Thymus (tissue), 11 donors: ENCODE measurements at regions not wholly inside any gene's neighbourhood (a gene's known extent, or its start where the extent isn't known, plus 50 kb on each side); places are given as distances from the start of the nearest gene placed in this dataset.
"Not testable (repeated sequence)": the region's sequence is repeated elsewhere in the genome, so short reads cannot be mapped to it uniquely, and the experiment has no call there.

ENCODE experiments used
- DNase-seq, 9 donors: peaks; one replicate each; pipeline ENCODE4 v3.0.0-alpha.2; 2013; ENCODE audit warnings: low spot score in 9 of 9, low read depth in 6 of 9, missing footprints in 1 of 9
- H3K27ac ChIP-seq, 2 donors: one replicate each; pipeline ENCODE4 v1.5.1; 2013; ENCODE audit warnings: control low read depth in 1 of 2, low read depth in 1 of 2, low read length in 1 of 2, mild to moderate bottlenecking in 1 of 2, moderate library complexity in 1 of 2
- H3K27me3 ChIP-seq, 2 donors: one replicate each; pipeline ENCODE4 v1.5.1; 2013; ENCODE audit warnings: low read length in 1 of 2; ENCODE audit not compliant: control insufficient read depth in 2 of 2, insufficient read depth in 1 of 2
- H3K36me3 ChIP-seq, 2 donors: one replicate each; pipeline ENCODE4 v1.5.1; 2013; ENCODE audit warnings: low read length in 1 of 2, mild to moderate bottlenecking in 1 of 2, moderate library complexity in 1 of 2; ENCODE audit not compliant: control insufficient read depth in 2 of 2, insufficient read depth in 2 of 2
- H3K4me1 ChIP-seq, 2 donors: one replicate each; pipeline ENCODE4 v1.5.1; 2013; ENCODE audit warnings: low read length in 2 of 2; ENCODE audit not compliant: control insufficient read depth in 2 of 2, insufficient read depth in 2 of 2
- H3K4me3 ChIP-seq, 2 donors: one replicate each; pipeline ENCODE4 v1.5.1; 2013; ENCODE audit warnings: low read length in 2 of 2, control low read depth in 1 of 2, mild to moderate bottlenecking in 1 of 2
- H3K9me3 ChIP-seq, 2 donors: one replicate each; pipeline ENCODE4 v1.5.1; 2013; ENCODE audit warnings: low read length in 1 of 2, mild to moderate bottlenecking in 1 of 2; ENCODE audit not compliant: control insufficient read depth in 2 of 2, insufficient read depth in 1 of 2
- WGBS: extraction: QIAGEN DNeasy Blood & Tissue Kit; methylation state at CpG from one replicate; pipeline ENCODE4 v1.1.7; 2013; 5-methylcytosine and 5-hydroxymethylcytosine counted together
- donor health status: healthy.

DNA sequence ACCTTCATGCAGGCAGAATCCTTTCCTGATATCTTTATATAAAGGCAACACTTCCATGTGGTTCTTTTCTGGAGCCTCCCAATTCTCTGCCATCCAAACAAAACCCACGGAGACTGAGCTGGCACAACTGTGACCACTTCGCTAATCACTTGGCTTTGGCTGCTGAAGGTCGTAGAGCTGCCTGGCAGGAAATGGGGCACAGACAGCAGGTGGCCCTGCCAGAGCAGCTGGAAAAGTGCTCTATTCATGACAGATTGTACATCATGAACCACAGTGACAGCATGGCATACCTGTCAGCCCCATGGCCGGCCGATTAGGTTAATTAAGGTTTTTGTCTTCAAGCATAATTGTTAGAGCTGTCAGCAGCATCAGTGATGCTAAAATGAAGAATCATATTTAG is 141.9 kb upstream of the ANKRD55 start:
- H3K36me3 ChIP-seq = no peaks in the 10 kb centered on the region
- WGBS = 62% methylated on average over 5 of the region's 5 CpGs

DNA sequence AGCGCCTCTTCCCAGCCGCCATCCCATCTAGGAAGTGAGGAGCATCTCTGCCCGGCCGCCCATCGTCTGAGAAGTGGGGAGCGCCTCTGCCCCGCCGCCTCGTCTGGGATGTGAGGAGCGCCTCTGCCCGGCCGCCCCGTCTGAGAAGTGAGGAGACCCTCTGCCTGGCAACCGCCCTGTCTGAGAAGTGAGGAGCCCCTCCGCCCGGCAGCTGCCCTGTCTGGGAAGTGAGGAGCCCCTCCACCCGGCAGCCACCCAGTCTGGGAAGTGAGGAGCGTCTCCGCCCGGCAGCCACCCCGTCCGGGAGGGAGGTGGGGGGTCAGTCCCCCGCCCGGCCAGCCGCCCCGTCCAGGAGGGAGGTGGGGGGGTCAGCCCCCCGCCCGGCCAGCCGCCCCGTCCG is 139.4 kb upstream of the ANKRD55 start:
- H3K27ac ChIP-seq, H3K9me3 ChIP-seq, H3K27me3 ChIP-seq, H3K4me1 ChIP-seq, DNase-seq, H3K36me3 ChIP-seq, H3K4me3 ChIP-seq: not testable (repeated sequence)
- 87% methylated on average over 18 of the region's 31 CpGs for WGBS

More for the DNA sequence above, 141.9 kb upstream of the ANKRD55 start:
- Histone ChIP-seq H3K27me3 (no peaks in the 10 kb centered on the region), H3K27ac (no peak overlapping the region), H3K4me1 (no peaks in the 10 kb centered on the region), H3K9me3 (peaks cover 0 to 4% of the 10 kb centered on the region in 2 donors), H3K4me3 (no peak overlapping the region)
- DNase-seq = no peak

DNA sequence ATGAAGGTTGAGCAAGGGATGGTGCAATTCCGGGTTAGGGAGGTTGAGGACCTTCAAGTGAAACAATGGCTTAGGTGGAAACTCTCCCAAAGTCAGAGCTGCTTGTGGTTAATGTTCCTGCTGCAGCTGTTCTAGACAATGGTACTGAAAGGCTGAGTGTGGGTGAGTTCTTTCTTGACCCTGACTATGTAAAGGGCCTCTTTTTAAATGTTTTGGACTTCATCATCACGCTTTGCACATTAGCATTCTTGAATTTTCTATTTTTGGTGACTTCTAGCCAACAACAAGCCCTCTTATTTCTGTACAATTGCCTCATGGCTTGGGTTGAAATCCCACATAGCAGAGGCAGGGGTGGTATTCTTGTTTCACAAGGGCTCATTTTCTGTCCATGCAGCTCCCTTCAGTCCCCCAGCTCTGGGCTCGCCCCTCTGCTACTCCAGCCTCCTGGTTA is 136.3 kb upstream of the ANKRD55 start:
- Histone ChIP-seq H3K36me3 (no peaks in the 10 kb centered on the region), H3K27ac (no peak overlapping the region), H3K27me3 (no peaks in the 10 kb centered on the region), H3K9me3 (no peaks in the 10 kb centered on the region), H3K4me1 (no peaks in the 10 kb centered on the region), H3K4me3 (no peak overlapping the region)
- WGBS = 98% methylated on average over 3 of the region's 3 CpGs
- DNase-seq = no peak

DNA sequence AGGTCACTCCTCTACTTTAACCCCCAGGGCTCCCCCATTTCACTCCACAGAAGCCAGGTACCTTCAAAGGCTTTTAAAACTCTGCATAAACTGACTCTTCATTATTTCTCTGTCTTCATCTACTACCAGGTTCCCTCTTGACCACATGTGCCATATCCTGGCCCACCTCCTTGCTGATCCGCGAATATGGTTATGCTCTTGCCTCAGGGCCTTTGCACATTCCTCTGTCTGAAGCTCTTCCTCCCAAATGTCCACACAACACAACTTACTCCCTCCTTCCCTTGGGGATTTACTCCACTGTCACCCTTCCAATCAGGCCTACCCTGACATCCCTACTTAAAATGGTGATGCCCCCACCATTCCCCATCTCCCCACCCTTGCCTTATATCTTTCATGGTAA is 134.6 kb upstream of the ANKRD55 start:
- WGBS = 99% methylated on average over 2 of the region's 2 CpGs
- H3K9me3 ChIP-seq = no peaks in the 10 kb centered on the region
- H3K36me3 ChIP-seq = no peaks in the 10 kb centered on the region
- H3K27ac ChIP-seq = no peak overlapping the region
- DNase-seq = no peak
- no peak overlapping the region for H3K4me3 ChIP-seq
- no peaks in the 10 kb centered on the region for H3K4me1 ChIP-seq
- no peaks in the 10 kb centered on the region for H3K27me3 ChIP-seq

DNA sequence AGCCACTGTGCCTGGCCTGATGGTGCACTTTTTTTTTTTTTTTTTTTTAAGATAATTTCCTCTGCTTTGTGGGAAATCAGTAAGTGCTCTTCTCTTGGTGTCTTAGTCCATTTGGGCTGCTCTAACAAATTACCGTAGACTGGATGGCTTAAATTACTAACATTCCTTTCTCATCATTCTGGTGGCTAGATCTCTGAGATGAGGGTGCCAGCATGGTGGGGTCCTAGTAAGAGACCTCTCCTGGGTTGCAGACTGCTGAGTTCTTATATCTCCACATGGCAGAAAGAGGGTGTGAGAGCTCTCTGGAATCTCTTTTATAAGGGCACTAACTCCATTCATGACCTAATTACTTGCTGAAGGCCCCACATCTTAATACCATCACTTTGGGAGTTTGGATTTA is 133.9 kb upstream of the ANKRD55 start:
- DNase-seq = no peak
- Histone ChIP-seq H3K36me3 (no peaks in the 10 kb centered on the region), H3K4me3 (no peak overlapping the region), H3K27ac (no peak overlapping the region), H3K4me1 (no peaks in the 10 kb centered on the region), H3K27me3 (no peaks in the 10 kb centered on the region), H3K9me3 (no peaks in the 10 kb centered on the region)
- WGBS = 97% methylated on average over 1 of the region's 1 CpG

DNA sequence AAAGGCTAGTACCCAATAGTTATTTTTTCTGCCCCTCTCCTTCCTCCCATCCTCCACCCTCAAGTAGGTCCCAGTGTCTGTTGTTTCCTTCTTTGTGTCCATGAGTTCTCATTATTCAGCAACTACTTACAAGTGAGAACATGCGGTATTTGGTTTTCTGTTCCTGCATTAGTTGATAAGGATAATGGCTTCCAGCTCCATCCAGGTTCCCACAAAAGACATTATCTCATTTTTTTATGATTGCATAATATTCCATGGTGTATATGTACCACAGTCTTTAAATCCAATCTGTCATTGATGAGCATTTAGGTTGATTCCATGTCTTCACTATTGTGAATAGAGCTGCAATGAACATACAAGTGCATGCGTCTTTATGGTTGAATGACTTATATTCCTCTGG is 128.3 kb upstream of the ANKRD55 start:
- H3K4me1 ChIP-seq = no peaks in the 10 kb centered on the region
- no peaks in the 10 kb centered on the region for H3K9me3 ChIP-seq
- no peak for DNase-seq
- no peaks in the 10 kb centered on the region for H3K27me3 ChIP-seq
- H3K4me3 ChIP-seq = no peak overlapping the region
- no peaks in the 10 kb centered on the region for H3K36me3 ChIP-seq
- no peak overlapping the region for H3K27ac ChIP-seq
- WGBS = 96% methylated on average over 2 of the region's 2 CpGs

DNA sequence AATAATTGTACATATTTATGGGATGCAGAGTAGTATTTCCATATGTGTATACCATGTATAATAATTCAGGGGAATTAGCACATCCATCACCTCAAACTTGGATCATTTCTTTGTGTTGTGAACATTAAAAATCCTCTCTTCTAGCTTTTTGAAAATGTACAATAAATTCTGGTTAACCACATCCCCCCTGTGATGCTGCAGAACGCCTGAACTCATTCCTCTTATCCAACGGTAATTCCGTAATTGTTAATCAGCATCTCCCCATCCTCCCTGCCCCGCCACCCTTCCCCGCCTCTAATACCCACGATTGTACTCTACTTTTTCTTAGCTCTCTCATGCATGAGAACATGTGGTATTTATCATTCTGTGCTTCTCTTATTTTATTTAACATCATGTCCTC is 127.7 kb upstream of the ANKRD55 start:
- Histone ChIP-seq H3K4me1 (no peaks in the 10 kb centered on the region), H3K36me3 (no peaks in the 10 kb centered on the region), H3K27ac (no peak overlapping the region), H3K4me3 (no peak overlapping the region), H3K27me3 (no peaks in the 10 kb centered on the region), H3K9me3 (no peaks in the 10 kb centered on the region)
- WGBS = 52% methylated on average over 6 of the region's 6 CpGs
- no peak for DNase-seq

DNA sequence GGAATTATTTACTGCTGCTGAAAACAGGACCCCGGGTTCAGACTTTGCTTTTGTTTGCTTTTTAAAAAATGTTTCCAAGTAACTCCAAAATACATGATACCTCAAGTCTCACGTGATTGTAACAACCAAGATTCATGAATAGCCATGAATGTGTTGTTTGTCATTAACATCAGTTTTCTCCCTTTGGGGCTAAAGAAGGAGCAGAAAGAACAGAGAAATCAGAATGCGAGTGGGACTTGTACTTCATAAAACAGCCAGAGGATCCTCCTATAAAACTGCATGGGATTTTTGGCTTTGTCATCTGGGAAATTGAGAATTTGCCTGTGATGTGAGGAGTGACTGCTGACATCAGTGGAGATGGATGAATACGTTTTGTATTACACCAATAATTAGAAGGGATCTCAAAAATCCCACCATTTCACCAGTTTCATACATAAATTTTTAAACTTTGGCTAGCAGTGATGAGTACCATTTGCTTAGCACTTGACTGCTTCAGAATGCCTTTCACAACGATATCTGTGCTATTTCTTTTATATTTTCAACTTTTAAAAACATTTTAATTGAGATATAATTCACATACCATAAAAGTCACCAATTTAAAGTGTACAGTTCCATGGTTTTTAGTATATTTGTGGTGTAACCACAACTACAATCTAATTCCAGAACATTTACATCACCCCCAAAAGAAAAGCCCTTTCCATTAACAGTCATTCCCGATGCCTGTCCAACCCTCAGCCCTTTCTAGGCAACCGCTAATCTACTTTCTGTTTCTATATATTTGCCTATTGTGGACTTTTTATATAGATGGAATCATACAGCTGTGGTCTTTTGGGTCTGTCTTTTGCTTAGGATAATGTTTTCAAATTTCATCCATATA is 126.9 kb upstream of the ANKRD55 start:
- H3K27me3 ChIP-seq = no peaks in the 10 kb centered on the region
- H3K4me1 ChIP-seq = no peaks in the 10 kb centered on the region
- H3K9me3 ChIP-seq = no peaks in the 10 kb centered on the region
- H3K4me3 ChIP-seq = no peak overlapping the region
- no peaks in the 10 kb centered on the region for H3K36me3 ChIP-seq
- WGBS = 95% methylated on average over 7 of the region's 7 CpGs
- H3K27ac ChIP-seq = no peak overlapping the region
- no peak for DNase-seq

DNA sequence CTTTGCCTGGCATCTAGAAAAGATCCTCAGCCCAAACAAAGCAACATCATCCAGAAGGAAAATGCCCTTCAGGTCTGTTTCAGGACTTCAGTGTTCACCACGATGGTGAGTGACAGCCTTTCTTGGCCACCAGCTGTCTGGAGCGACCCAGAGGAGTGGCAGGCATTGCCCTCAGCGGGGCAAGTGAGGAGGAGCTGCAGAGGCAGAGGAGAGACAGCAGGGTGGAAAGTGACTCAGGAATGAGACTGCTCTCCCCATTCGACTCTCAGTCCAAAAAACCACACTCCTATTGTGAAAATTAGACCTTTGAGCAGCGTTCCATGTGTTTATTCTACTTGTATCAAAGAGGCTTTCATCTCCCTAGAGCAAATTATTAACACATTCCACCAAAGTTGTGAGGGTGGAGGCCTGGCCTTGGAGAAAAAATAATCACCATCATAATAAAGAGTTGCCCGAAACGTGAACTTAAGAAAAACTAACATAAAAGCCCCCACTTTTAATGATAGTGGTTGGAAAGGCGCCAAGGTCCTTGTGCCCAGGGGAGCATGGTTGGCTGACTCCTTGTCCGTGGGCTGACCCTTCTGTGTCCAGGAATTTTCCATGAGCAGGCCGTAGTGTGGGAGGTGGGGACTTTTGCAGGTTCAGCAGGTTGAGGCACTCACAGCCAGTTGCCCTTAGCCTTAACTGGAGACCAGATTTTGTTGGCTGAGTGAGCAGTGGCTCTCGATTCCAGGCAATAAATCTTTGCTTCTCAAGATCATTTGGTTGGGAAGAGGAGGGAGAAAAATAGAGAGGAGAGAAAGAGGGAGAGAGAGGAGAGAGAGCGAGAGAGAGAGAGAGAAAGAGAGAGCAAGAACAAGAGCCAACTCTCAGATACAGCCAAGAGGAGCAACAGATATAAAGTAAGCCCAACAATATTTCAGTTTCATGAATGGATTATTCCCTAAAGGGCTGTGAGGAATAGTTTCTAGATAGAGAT is 125.9 kb upstream of the ANKRD55 start:
- no peak overlapping the region for H3K27ac ChIP-seq
- DNase-seq = no peak
- H3K4me3 ChIP-seq = no peak overlapping the region
- H3K27me3 ChIP-seq = no peaks in the 10 kb centered on the region
- no peaks in the 10 kb centered on the region for H3K9me3 ChIP-seq
- WGBS = 93% methylated on average over 11 of the region's 12 CpGs
- H3K4me1 ChIP-seq = no peaks in the 10 kb centered on the region
- H3K36me3 ChIP-seq = no peaks in the 10 kb centered on the region
